ENCODE measurements at regions not wholly inside any gene's neighbourhood (a gene's known extent, or its start where the extent isn't known, plus 50 kb on each side); places are given as distances from the start of the nearest gene placed in this dataset.
A peak's percentile ranks its signal among the peaks of the same experiment; 100 is the strongest.

- H3K9ac ChIP-seq (ENCODE audit: insufficient read depth, low read length): no peak overlapping the region
- H3K79me2 ChIP-seq (ENCODE audit: control insufficient read depth, insufficient read depth, low read length): no peaks in the 10 kb centered on the region
- no peaks in the 10 kb centered on the region for H3K36me3 ChIP-seq (ENCODE audit: control insufficient read depth, insufficient read depth, low read length)
- no peaks in the 10 kb centered on the region for H4K20me1 ChIP-seq (ENCODE audit: control insufficient read depth, extremely low read depth, insufficient read depth, low read length)
- H3K4me3 ChIP-seq (replicated peaks in 1 of 4; ENCODE audit: control extremely low read depth in 1 of 4, insufficient read depth in 1 of 4, low read depth in 3 of 4, low read length in 4 of 4): no peak overlapping the region
- no peak for TF ChIP-seq EZH2 (IDR thresholded peaks at IDR 0.05; ENCODE audit: low read length, missing control alignments)
- no peak for TF ChIP-seq CTCF (conservative IDR thresholded peaks at IDR 0.05 in 1 of 2, IDR thresholded peaks at IDR 0.05 in 1 of 2; ENCODE audit: low read depth in 1 of 2, low read length in 2 of 2)
- no peak overlapping the region for H3K27ac ChIP-seq (ENCODE audit: insufficient read depth, low read length)
- no peaks in the 10 kb centered on the region for H3K9me3 ChIP-seq (ENCODE audit: control insufficient read depth, insufficient read depth, low read depth, low read length)
- no peak for DNase-seq (ENCODE audit: low read depth in 2 of 2)
- no peak overlapping the region for H3K4me2 ChIP-seq (ENCODE audit: extremely low read depth, insufficient read depth, low read length)
- H3K4me1 ChIP-seq (ENCODE audit: control insufficient read depth, extremely low read depth, insufficient read depth, low read length): peaks cover 5% of the 10 kb centered on the region
- no peaks in the 10 kb centered on the region for H3K27me3 ChIP-seq (ENCODE audit: control insufficient read depth, insufficient read depth, low read length)
- no peak overlapping the region for H2AFZ ChIP-seq (ENCODE audit: low read length)
Observed at GRCh38 chr9:86798966-86799365, 148.3 kb downstream of the GAS1 start.

GRCh38 chr9:86796666-86797065 is 150.6 kb downstream of the GAS1 start:
- Histone ChIP-seq H4K20me1 (ENCODE audit: control insufficient read depth, extremely low read depth, insufficient read depth, low read length) (no peaks in the 10 kb centered on the region), H3K36me3 (ENCODE audit: control insufficient read depth, insufficient read depth, low read length) (no peaks in the 10 kb centered on the region), H3K4me1 (ENCODE audit: control insufficient read depth, extremely low read depth, insufficient read depth, low read length) (peaks cover 5% of the 10 kb centered on the region), H3K4me2 (ENCODE audit: extremely low read depth, insufficient read depth, low read length) (no peak overlapping the region), H3K79me2 (ENCODE audit: control insufficient read depth, insufficient read depth, low read length) (no peaks in the 10 kb centered on the region), H3K27me3 (ENCODE audit: control insufficient read depth, insufficient read depth, low read length) (no peaks in the 10 kb centered on the region), H3K9ac (ENCODE audit: insufficient read depth, low read length) (no peak overlapping the region), H3K9me3 (ENCODE audit: control insufficient read depth, insufficient read depth, low read depth, low read length) (no peaks in the 10 kb centered on the region), H3K4me3 (replicated peaks in 1 of 4; ENCODE audit: control extremely low read depth in 1 of 4, insufficient read depth in 1 of 4, low read depth in 3 of 4, low read length in 4 of 4) (no peak overlapping the region), H3K27ac (ENCODE audit: insufficient read depth, low read length) (no peak overlapping the region), H2AFZ (ENCODE audit: low read length) (no peak overlapping the region)
- DNase-seq (ENCODE audit: low read depth in 2 of 2): no peak
- TF ChIP-seq CTCF (conservative IDR thresholded peaks at IDR 0.05 in 1 of 2, IDR thresholded peaks at IDR 0.05 in 1 of 2; ENCODE audit: low read depth in 1 of 2, low read length in 2 of 2) (no peak), EZH2 (IDR thresholded peaks at IDR 0.05; ENCODE audit: low read length, missing control alignments) (no peak)

- DNase-seq (ENCODE audit: low read depth in 2 of 2): peak; percentile 69 to 93
- H3K4me1 ChIP-seq (ENCODE audit: control insufficient read depth, extremely low read depth, insufficient read depth, low read length): peaks cover 5% of the 10 kb centered on the region
- no peaks in the 10 kb centered on the region for H3K79me2 ChIP-seq (ENCODE audit: control insufficient read depth, insufficient read depth, low read length)
- H3K36me3 ChIP-seq (ENCODE audit: control insufficient read depth, insufficient read depth, low read length): no peaks in the 10 kb centered on the region
- no peaks in the 10 kb centered on the region for H3K9me3 ChIP-seq (ENCODE audit: control insufficient read depth, insufficient read depth, low read depth, low read length)
- H3K27ac ChIP-seq (ENCODE audit: insufficient read depth, low read length): peak overlapping the region; percentile 16
- no peaks in the 10 kb centered on the region for H4K20me1 ChIP-seq (ENCODE audit: control insufficient read depth, extremely low read depth, insufficient read depth, low read length)
- peak overlapping the region in 2 of 4 experiments; percentile 10 to 14 for H3K4me3 ChIP-seq (replicated peaks in 1 of 4; ENCODE audit: control extremely low read depth in 1 of 4, insufficient read depth in 1 of 4, low read depth in 3 of 4, low read length in 4 of 4)
- TF ChIP-seq EZH2 (IDR thresholded peaks at IDR 0.05; ENCODE audit: low read length, missing control alignments) (no peak), CTCF (conservative IDR thresholded peaks at IDR 0.05 in 1 of 2, IDR thresholded peaks at IDR 0.05 in 1 of 2; ENCODE audit: low read depth in 1 of 2, low read length in 2 of 2) (peak; percentile 47 to 59)
- no peak overlapping the region for H2AFZ ChIP-seq (ENCODE audit: low read length)
- no peak overlapping the region for H3K9ac ChIP-seq (ENCODE audit: insufficient read depth, low read length)
- peak overlapping the region; percentile 15 for H3K4me2 ChIP-seq (ENCODE audit: extremely low read depth, insufficient read depth, low read length)
- no peaks in the 10 kb centered on the region for H3K27me3 ChIP-seq (ENCODE audit: control insufficient read depth, insufficient read depth, low read length)
Observed at GRCh38 chr9:86795823-86796553, 151.3 kb downstream of the GAS1 start.

Measured in fibroblast of lung (primary cell).